ENCODE measurements at regions not wholly inside any gene's neighbourhood (a gene's known extent, or its start where the extent isn't known, plus 50 kb on each side); places are given as distances from the start of the nearest gene placed in this dataset.
A peak's percentile ranks its signal among the peaks of the same experiment; 100 is the strongest.
"Not testable (repeated sequence)": the region's sequence is repeated elsewhere in the genome, so short reads cannot be mapped to it uniquely, and the experiment has no call there.

DNA sequence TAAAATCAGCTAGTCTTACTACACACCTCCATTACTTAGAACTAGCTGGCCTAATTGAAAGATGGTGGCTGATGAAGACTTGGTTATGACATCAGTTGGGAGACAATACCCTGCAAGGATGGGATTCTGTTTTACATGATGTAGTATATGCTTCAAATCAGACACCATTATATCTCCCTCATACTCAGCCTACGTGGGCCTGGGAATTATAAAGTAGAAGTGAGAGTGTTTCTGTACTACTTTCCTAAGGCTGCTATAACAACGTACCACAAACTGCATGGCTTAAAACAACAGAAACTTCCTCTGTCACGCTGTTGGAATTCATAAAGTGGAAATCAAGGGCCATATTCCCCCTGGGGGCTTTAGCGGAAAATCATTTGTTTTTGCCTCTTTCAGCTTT, 190.4 kb downstream of the PAH start:
- no peak for DNase-seq

- peak in 1 of 3 experiments; percentile 10 for DNase-seq
Measured at GRCh38 chr12:102722147-102722546, 194.9 kb downstream of the PAH start.

DNA sequence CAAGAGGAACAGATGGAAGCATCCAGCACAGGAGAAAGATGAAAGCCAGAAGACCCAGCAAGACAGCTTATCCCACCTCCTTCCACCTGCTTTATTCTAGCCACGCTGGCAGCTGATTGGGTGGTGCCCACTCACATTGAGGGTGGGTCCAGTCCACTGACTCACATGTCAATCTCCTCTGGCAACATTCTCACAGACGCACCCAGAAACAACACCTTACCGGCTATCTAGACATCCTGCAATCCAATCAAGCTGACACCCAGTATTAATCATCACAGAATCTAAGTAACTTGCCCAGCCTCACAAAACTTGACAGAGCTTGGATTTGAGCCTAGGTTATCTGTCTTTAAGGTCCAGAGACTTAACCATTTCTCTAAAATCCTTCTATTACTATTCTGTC, 208.9 kb downstream of the PAH start:
- DNase-seq, result no peak

DNA sequence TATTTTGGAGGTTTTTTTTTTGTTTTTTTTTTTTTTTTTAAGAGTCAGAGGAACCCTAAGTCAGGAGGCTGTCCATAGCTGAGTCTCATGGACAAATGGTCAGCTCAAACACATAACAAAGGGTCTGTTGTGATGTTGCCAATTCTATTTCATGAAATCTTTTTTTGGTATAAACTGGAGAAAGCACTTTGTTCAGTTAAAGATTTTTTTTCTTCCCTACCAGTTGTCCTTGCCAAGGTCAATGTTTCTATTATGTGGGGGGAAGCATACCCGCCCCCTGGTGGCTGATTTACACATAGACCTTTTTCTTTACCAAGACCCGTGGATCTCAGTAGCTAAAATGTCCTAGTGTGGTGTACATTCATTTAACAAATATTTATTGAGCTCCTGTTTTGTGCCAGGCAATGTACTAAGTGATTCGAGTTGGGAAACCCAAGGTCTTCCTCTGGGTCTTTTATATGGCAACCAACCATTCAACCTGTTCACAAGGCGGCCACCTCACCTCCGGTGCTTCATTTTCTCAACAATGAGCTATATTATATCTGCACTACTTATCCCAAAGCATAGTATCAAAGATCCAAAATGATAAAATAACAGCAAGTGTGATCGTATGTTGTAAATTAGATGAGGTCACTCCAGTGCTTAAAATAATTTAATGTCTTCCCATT, 214.5 kb downstream of the PAH start:
- peak in 2 of 3 experiments; percentile 38 to 42 for DNase-seq

GRCh38 chr12:102696045-102696444, 215.7 kb upstream of the IGF1 start:
- DNase-seq, result no peak

DNA sequence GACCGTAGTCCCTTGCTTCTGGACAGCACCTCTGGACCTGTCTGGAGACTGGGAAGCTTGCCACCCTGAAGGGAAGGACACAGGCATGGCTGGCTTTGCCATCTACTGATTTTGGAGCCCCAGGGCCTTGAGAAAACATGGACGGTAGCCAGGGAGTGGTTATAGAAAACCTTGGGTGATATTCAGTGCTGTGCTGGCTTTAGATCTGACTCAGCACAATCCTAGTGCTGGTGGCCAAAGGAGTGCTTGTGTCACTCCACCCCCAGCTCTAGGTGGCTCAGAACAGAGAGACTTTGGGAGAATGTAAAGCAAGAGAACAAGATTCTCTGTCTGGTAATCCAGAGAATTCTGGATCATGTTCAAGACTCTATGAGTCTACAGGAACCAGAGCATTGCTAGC, 214.5 kb upstream of the IGF1 start:
- no peak for DNase-seq

- DNase-seq, result no peak
Measured at GRCh38 chr12:102691773-102692555, 211.6 kb upstream of the IGF1 start.

DNA sequence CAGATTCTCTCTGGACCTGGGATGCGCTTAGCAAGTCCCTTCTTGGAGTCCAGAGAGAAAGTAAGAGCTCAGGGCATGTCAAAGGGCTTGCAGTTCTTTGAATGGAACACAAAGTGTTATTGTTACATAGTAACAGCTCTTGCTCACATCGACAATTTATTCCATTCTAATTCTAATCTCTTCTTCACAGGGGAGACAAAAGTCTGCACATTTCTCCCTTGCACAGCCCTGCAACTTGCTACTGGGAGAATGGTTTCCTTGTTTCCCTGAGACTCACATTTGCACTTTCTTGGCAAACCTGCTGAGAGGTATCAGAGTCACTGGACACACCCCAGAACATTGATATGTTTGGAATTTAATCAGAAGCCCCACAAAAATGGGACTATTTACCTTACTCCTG, 209.9 kb upstream of the IGF1 start:
- no peak for DNase-seq

- DNase-seq, result no peak
Measured at GRCh38 chr12:102689701-102690100, 209.3 kb upstream of the IGF1 start.

DNA sequence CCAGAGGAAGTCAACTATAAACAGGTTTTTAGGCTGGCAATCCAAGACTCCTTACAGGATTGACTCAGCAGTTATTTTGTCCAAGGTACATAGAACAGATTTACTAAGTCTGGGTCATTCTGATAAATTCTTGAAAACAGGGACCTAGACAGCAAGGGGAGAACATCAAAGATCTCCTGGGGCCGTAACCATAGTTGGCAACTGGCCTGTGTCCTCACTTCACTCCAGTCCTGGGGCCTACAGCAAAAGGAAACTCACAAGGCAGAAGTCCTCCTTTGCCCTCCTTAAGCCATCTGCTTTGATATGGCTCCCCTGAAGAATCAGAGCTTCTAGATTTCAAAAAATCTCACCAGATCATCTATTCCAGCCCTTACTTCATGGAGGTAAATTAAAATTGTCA, 207.2 kb upstream of the IGF1 start:
- DNase-seq, result no peak

DNA sequence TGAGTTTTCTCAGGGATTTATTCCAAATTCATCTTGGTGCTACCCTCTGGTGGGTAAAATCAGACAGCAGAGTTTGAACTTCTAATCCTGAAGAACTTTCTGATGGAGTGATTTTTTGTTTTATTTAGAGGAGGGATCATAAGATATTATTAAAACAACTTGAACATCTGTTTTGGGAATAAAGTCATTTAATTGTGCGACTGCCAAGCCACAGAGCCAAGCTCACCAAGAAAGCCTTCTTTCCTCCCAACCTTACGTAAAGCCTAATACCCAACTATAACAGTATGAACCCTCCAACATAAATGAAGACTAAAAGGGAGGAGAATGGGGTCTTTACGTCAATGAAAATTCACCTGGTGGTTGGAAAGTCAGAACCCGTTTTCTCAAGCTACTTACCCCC, 205.5 kb upstream of the IGF1 start:
- DNase-seq, result no peak

GRCh38 chr12:102685172-102685571, 204.8 kb upstream of the IGF1 start:
- no peak for DNase-seq

GRCh38 chr12:102682366-102683289, 202.3 kb upstream of the IGF1 start:
- DNase-seq, result peak in 1 of 3 experiments; percentile 54

- DNase-seq, result no peak
Measured at GRCh38 chr12:102681747-102682146, 201.4 kb upstream of the IGF1 start.

GRCh38 chr12:102681309-102681708, 200.9 kb upstream of the IGF1 start:
- no peak for DNase-seq

DNA sequence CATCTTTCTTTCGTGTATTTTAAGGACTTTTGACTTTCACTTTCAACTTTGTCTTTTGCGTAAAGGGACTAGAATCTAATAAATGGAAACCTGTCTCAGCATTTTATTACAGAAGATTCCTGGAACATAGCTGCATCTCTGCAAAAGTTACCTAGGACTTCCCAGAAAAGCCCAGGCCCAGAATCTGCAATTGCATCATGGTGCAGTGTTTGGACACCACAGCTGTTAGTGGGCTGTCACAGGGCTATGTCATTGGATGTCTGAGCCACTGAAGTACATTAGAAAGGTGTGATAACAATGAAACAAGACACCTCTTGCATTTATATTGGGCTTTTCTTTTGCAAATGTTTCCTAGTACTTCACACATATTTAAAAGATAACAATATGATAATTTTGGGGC, 199.9 kb upstream of the IGF1 start:
- DNase-seq, result no peak

GRCh38 chr12:102676812-102677211, 196.4 kb upstream of the IGF1 start:
- DNase-seq, result no peak

DNA sequence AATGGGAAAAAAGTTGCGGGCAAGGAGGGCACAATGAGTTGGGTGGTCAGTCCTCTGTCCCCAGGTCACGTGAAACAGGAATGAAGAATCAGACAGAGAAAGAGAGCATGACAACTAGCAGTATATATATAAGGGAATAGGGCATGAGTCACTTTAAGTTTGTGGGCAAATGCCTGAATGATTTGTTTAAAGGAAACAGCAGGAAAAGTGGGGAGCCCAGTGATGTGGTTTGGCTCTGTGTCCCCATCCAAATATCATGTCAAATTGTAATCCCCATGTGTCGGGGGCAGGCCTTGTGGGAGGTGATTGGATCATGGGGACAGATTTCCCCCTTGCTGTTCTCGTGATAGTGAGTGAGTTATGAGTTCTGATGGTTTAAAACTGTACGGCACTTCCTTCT, 195.3 kb upstream of the IGF1 start:
- DNase-seq, result no peak

DNA sequence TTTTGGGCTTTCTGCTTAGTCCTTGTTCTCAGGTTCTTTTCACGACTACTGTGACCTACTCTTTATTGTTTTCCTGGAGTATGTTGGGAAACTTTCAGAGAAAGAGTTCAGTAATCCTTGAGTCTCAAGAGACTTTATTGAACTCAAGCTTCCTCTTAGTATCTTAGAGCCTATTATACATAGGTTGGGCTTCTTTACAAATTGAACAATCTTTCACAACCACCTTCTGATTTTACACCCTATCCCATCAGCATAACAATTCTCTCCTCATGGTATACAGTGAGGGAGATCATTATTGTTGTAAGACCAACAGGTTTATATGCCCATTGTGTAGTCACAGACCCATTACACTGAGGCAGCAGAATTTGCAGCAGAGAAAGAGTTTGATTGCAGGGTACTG, 193.2 kb upstream of the IGF1 start:
- no peak for DNase-seq

GRCh38 chr12:102672212-102672611, 191.8 kb upstream of the IGF1 start:
- DNase-seq, result not testable (repeated sequence)

- DNase-seq, result no peak
Measured at GRCh38 chr12:102669056-102669455, 188.7 kb upstream of the IGF1 start.

GRCh38 chr12:102666176-102666575, 185.8 kb upstream of the IGF1 start:
- DNase-seq, result not testable (repeated sequence)

GRCh38 chr12:102659200-102659911, 179.0 kb upstream of the IGF1 start:
- DNase-seq, result peak in 1 of 3 experiments; percentile 13
